H7 (cell line): ENCODE measurements at regions not wholly inside any gene's neighbourhood (a gene's known extent, or its start where the extent isn't known, plus 50 kb on each side); places are given as distances from the start of the nearest gene placed in this dataset.
"Not testable (repeated sequence)": the region's sequence is repeated elsewhere in the genome, so short reads cannot be mapped to it uniquely, and the experiment has no call there.

Experiments used
- DNase-seq: peaks from one replicate; pipeline ENCODE4 v3.0.0; 2012
- H3K27me3 ChIP-seq: 2 replicates; pipeline ENCODE4 v1.6.0; 2011; ENCODE audit warnings: mild to moderate bottlenecking, low read length; ENCODE audit not compliant: control insufficient read depth, insufficient read depth
- H3K36me3 ChIP-seq: replicated peaks from 2 replicates; pipeline ENCODE4 v1.5.1; 2011; ENCODE audit warnings: low read length; ENCODE audit not compliant: control insufficient read depth, insufficient read depth
- H3K4me3 ChIP-seq: 2 replicates; pipeline ENCODE4 v1.5.1; 2011; ENCODE audit warnings: low read depth, mild to moderate bottlenecking, control low read depth, low read length, moderate library complexity; ENCODE audit not compliant: insufficient read depth

GRCh38 chr13:60267498-60268202 lies 103.9 kb upstream of the DIAPH3 start:
- Histone ChIP-seq H3K27me3 (no peaks in the 10 kb centered on the region), H3K4me3 (peak overlapping the region; percentile 66), H3K36me3 (no peaks in the 10 kb centered on the region)
- DNase-seq: no peak

- no peaks in the 10 kb centered on the region for H3K27me3 ChIP-seq
- no peak for DNase-seq
- no peaks in the 10 kb centered on the region for H3K36me3 ChIP-seq
- H3K4me3 ChIP-seq: peak overlapping the region; percentile 66
Measured at GRCh38 chr13:60268203-60268555, 104.5 kb upstream of the DIAPH3 start.

- no peak for DNase-seq
- H3K27me3 ChIP-seq: no peaks in the 10 kb centered on the region
- no peak overlapping the region for H3K4me3 ChIP-seq
- no peaks in the 10 kb centered on the region for H3K36me3 ChIP-seq
Measured at GRCh38 chr13:60273971-60274527, 110.3 kb upstream of the DIAPH3 start.

GRCh38 chr13:60274655-60275054 lies 110.9 kb upstream of the DIAPH3 start:
- Histone ChIP-seq H3K36me3 (no peaks in the 10 kb centered on the region), H3K27me3 (no peaks in the 10 kb centered on the region), H3K4me3 (no peak overlapping the region)
- no peak for DNase-seq

GRCh38 chr13:60275208-60275607 lies 111.5 kb upstream of the DIAPH3 start:
- no peaks in the 10 kb centered on the region for H3K36me3 ChIP-seq
- no peak overlapping the region for H3K4me3 ChIP-seq
- DNase-seq: no peak
- no peaks in the 10 kb centered on the region for H3K27me3 ChIP-seq

GRCh38 chr13:60280524-60280923 lies 116.5 kb upstream of the TDRD3 start:
- H3K27me3 ChIP-seq, DNase-seq, H3K36me3 ChIP-seq, H3K4me3 ChIP-seq: not testable (repeated sequence)

- H3K36me3 ChIP-seq: no peaks in the 10 kb centered on the region
- H3K4me3 ChIP-seq: no peak overlapping the region
- DNase-seq: no peak
Measured at GRCh38 chr13:60282186-60282585, 114.8 kb upstream of the TDRD3 start.

GRCh38 chr13:60282708-60283107 lies 114.3 kb upstream of the TDRD3 start:
- no peak for DNase-seq
- no peaks in the 10 kb centered on the region for H3K36me3 ChIP-seq
- no peak overlapping the region for H3K4me3 ChIP-seq
- no peaks in the 10 kb centered on the region for H3K27me3 ChIP-seq

More at GRCh38 chr13:60282186-60282585, 114.8 kb upstream of the TDRD3 start:
- no peaks in the 10 kb centered on the region for H3K27me3 ChIP-seq

GRCh38 chr13:60286707-60287106 lies 110.3 kb upstream of the TDRD3 start:
- H3K36me3 ChIP-seq: no peaks in the 10 kb centered on the region
- no peaks in the 10 kb centered on the region for H3K27me3 ChIP-seq
- no peak overlapping the region for H3K4me3 ChIP-seq
- DNase-seq: no peak

- no peak for DNase-seq
- no peaks in the 10 kb centered on the region for H3K27me3 ChIP-seq
- no peak overlapping the region for H3K4me3 ChIP-seq
- no peaks in the 10 kb centered on the region for H3K36me3 ChIP-seq
Measured at GRCh38 chr13:60288569-60288968, 108.5 kb upstream of the TDRD3 start.

- Histone ChIP-seq H3K27me3 (no peaks in the 10 kb centered on the region), H3K4me3 (no peak overlapping the region), H3K36me3 (no peaks in the 10 kb centered on the region)
- DNase-seq: no peak
Measured at GRCh38 chr13:60303166-60303565, 93.9 kb upstream of the TDRD3 start.

- Histone ChIP-seq H3K36me3 (no peaks in the 10 kb centered on the region), H3K4me3 (no peak overlapping the region), H3K27me3 (no peaks in the 10 kb centered on the region)
- DNase-seq: no peak
Measured at GRCh38 chr13:60311527-60311926, 85.5 kb upstream of the TDRD3 start.

- no peak for DNase-seq
- H3K36me3 ChIP-seq: no peaks in the 10 kb centered on the region
- no peak overlapping the region for H3K4me3 ChIP-seq
- H3K27me3 ChIP-seq: no peaks in the 10 kb centered on the region
Measured at GRCh38 chr13:60312851-60313505, 84.0 kb upstream of the TDRD3 start.

GRCh38 chr13:60318186-60318585 lies 78.8 kb upstream of the TDRD3 start:
- Histone ChIP-seq H3K4me3 (no peak overlapping the region), H3K36me3 (no peaks in the 10 kb centered on the region), H3K27me3 (no peaks in the 10 kb centered on the region)
- DNase-seq: no peak

GRCh38 chr13:60324131-60324530 lies 72.9 kb upstream of the TDRD3 start:
- H3K4me3 ChIP-seq: no peak overlapping the region
- DNase-seq: no peak
- no peaks in the 10 kb centered on the region for H3K27me3 ChIP-seq
- no peaks in the 10 kb centered on the region for H3K36me3 ChIP-seq
